GM12891 (cell line): ENCODE measurements at regions not wholly inside any gene's neighbourhood (a gene's known extent, or its start where the extent isn't known, plus 50 kb on each side); places are given as distances from the start of the nearest gene placed in this dataset.

Source experiments
- POLR2A ChIP-seq: IDR thresholded peaks from 2 replicates; pipeline ENCODE4 v1.6.1; 2011; ENCODE audit warnings: low read depth, low read length, control low read depth
- POLR2AphosphoS5 ChIP-seq: IDR thresholded peaks from 2 replicates; pipeline ENCODE4 v1.6.1; 2011; ENCODE audit warnings: low read depth, low read length, control low read depth
- POU2F2 ChIP-seq: IDR thresholded peaks from 2 replicates; pipeline ENCODE4 v1.6.1; 2011; ENCODE audit warnings: low read depth, mild to moderate bottlenecking, control low read depth, low read length, moderate library complexity
- SPI1 ChIP-seq: IDR thresholded peaks from 2 replicates; pipeline ENCODE4 v1.6.1; 2011; ENCODE audit warnings: low read depth, low read length, control low read depth
- TAF1 ChIP-seq: IDR thresholded peaks from 2 replicates; pipeline ENCODE4 v1.6.1; 2011; ENCODE audit warnings: low read depth, low read length, control low read depth

GRCh38 chr1:82079607-82080006 lies 278.9 kb downstream of the ADGRL2 start:
- no peak for TF ChIP-seq TAF1
- TF ChIP-seq POLR2A: no peak
- no peak for TF ChIP-seq POLR2AphosphoS5
- TF ChIP-seq SPI1: no peak
- no peak for TF ChIP-seq POU2F2
